GM23338 (cell line): ENCODE measurements at regions not wholly inside any gene's neighbourhood (a gene's known extent, or its start where the extent isn't known, plus 50 kb on each side); places are given as distances from the start of the nearest gene placed in this dataset.

Experiments used
- ATAC-seq: fragments of 200-7000 bp; cut with Tn5 transposase; 3 replicates; pipeline ENCODE4 v1.9.1; 2020
- DNase-seq: peaks from one replicate; pipeline ENCODE4 v3.0.0-alpha.2; 2015; ENCODE audit warnings: low spot score
- H2AFZ ChIP-seq: fragments of 200-600 bp; sonication (generic); 2 replicates; pipeline ENCODE4 v1.8.0; 2016; ENCODE audit warnings: antibody characterized with exemption, mild to moderate bottlenecking, moderate library complexity
- H3F3A ChIP-seq: fragments of 200-600 bp; sonication (generic); replicated peaks from 2 replicates; pipeline ENCODE4 v1.8.0; 2017; ENCODE audit warnings: antibody characterized with exemption, mixed run types, low read depth
- H3K27ac ChIP-seq: fragments of 200-600 bp; sonication (generic); 2 replicates; pipeline ENCODE4 v1.6.1; 2016; ENCODE audit warnings: low read depth
- H3K27me3 ChIP-seq: fragments of 200-600 bp; sonication (generic); 2 replicates; pipeline ENCODE4 v1.8.0; 2016; ENCODE audit warnings: mild to moderate bottlenecking, mixed run types, moderate library complexity; ENCODE audit not compliant: insufficient read depth
- H3K36me3 ChIP-seq: fragments of 200-600 bp; sonication (generic); 2 replicates; pipeline ENCODE4 v1.8.0; 2016; ENCODE audit warnings: mild to moderate bottlenecking; ENCODE audit not compliant: insufficient read depth
- H3K4me1 ChIP-seq: fragments of 200-600 bp; sonication (generic); 2 replicates; pipeline ENCODE4 v1.8.0; 2016; ENCODE audit warnings: mild to moderate bottlenecking, moderate library complexity; ENCODE audit not compliant: insufficient read depth
- H3K4me2 ChIP-seq: fragments of 200-600 bp; sonication (generic); 2 replicates; pipeline ENCODE4 v1.7.1; 2017; ENCODE audit warnings: mixed run types
- H3K4me3 ChIP-seq: fragments of 200-600 bp; sonication (generic); 2 replicates; pipeline ENCODE4 v1.6.1; 2016; ENCODE audit warnings: mixed run types
- H3K79me2 ChIP-seq: fragments of 200-600 bp; sonication (generic); replicated peaks from 2 replicates; pipeline ENCODE4 v1.8.0; 2017; ENCODE audit warnings: mild to moderate bottlenecking; ENCODE audit not compliant: insufficient read depth
- H3K9me2 ChIP-seq: fragments of 200-600 bp; sonication (generic); 2 replicates; pipeline ENCODE4 v1.8.0; 2017; ENCODE audit not compliant: insufficient read depth
- H4K20me1 ChIP-seq: fragments of 200-600 bp; sonication (generic); replicated peaks from 2 replicates; pipeline ENCODE4 v1.8.0; 2017; ENCODE audit warnings: mild to moderate bottlenecking; ENCODE audit not compliant: insufficient read depth
- H3K27ac Mint-ChIP-seq: 2 replicates; pipeline ENCODE4 v1.8.0; 2020; ENCODE audit warnings: inconsistent platforms, mild to moderate bottlenecking, moderate library complexity, mixed read lengths
- H3K27me3 Mint-ChIP-seq: 3 replicates; pipeline ENCODE4 v1.8.0; 2022; ENCODE audit warnings: low read depth, mild to moderate bottlenecking, moderate library complexity, mixed read lengths, inconsistent platforms; ENCODE audit not compliant: insufficient read depth, poor library complexity
- H3K36me3 Mint-ChIP-seq: 3 replicates; pipeline ENCODE4 v1.8.0; 2021; ENCODE audit warnings: low read depth, mild to moderate bottlenecking, inconsistent platforms, moderate library complexity, mixed read lengths
- H3K4me1 Mint-ChIP-seq: 3 replicates; pipeline ENCODE4 v1.8.0; 2020; ENCODE audit warnings: mild to moderate bottlenecking, inconsistent platforms, mixed read lengths
- H3K4me3 Mint-ChIP-seq: 3 replicates; pipeline ENCODE4 v1.8.0; 2021; ENCODE audit warnings: moderate library complexity, mild to moderate bottlenecking, inconsistent platforms, mixed read lengths
- H3K9me3 Mint-ChIP-seq: 3 replicates; pipeline ENCODE4 v1.8.0; 2020; ENCODE audit warnings: moderate library complexity, mild to moderate bottlenecking, inconsistent platforms, mixed read lengths
- ETS1 ChIP-seq: IDR thresholded peaks from 2 replicates; pipeline ENCODE4 v1.6.1; 2016; ENCODE audit warnings: antibody characterized with exemption
- EZH2 ChIP-seq: fragments of 200-600 bp; sonication (generic); IDR thresholded peaks from one replicate; pipeline ENCODE4 v1.8.0; 2017; ENCODE audit warnings: antibody characterized with exemption, mild to moderate bottlenecking, low read depth; ENCODE audit not compliant: unreplicated experiment
- EZH2phosphoT487 ChIP-seq: fragments of 200-600 bp; sonication (generic); IDR thresholded peaks from one replicate; pipeline ENCODE4 v1.8.1; 2018; ENCODE audit warnings: antibody characterized with exemption; ENCODE audit not compliant: unreplicated experiment
- JUNB ChIP-seq: IDR thresholded peaks from one replicate; pipeline ENCODE4 v1.6.1; 2016; ENCODE audit warnings: antibody characterized with exemption; ENCODE audit not compliant: unreplicated experiment
- NANOG ChIP-seq: IDR thresholded peaks from 2 replicates; pipeline ENCODE4 v1.6.1; 2016; ENCODE audit warnings: antibody characterized with exemption, borderline replicate concordance
- REST ChIP-seq: IDR thresholded peaks from one replicate; pipeline ENCODE4 v1.6.1; 2018; ENCODE audit warnings: antibody characterized with exemption; ENCODE audit not compliant: unreplicated experiment
- ZNF114 ChIP-seq: fragments of 250-450 bp; sonication (Bioruptor Pico); IDR thresholded peaks from 2 replicates; pipeline ENCODE4 v1.5.0; 2020; ENCODE audit warnings: mild to moderate bottlenecking, moderate library complexity
- ZNF331 ChIP-seq: fragments of 250-450 bp; sonication (Bioruptor Pico); IDR thresholded peaks from 2 replicates; pipeline ENCODE4 v1.5.0; 2020; ENCODE audit warnings: low read depth, mild to moderate bottlenecking, moderate library complexity
- ZNF462 ChIP-seq: fragments of 250-450 bp; sonication (Bioruptor Pico); IDR thresholded peaks from 2 replicates; pipeline ENCODE4 v1.5.0; 2020; ENCODE audit warnings: mild to moderate bottlenecking, moderate library complexity

- DNase-seq (no peak), ATAC-seq (no peak)
- Histone ChIP-seq H3K27me3 (no peaks in the 10 kb centered on the region), H3K36me3 (no peaks in the 10 kb centered on the region), H3K79me2 (no peaks in the 10 kb centered on the region), H3K9me2 (no peaks in the 10 kb centered on the region; the same call in 1 of the 2 replicates), H4K20me1 (no peaks in the 10 kb centered on the region; the same call in 1 of the 2 replicates), H2AFZ (no peak overlapping the region), H3K27ac (no peak overlapping the region), H3K4me1 (peaks cover 4% of the 10 kb centered on the region; the same call in 1 of the 2 replicates), H3K4me3 (no peak overlapping the region), H3F3A (no peaks in the 10 kb centered on the region), H3K4me2 (no peak overlapping the region)
- TF ChIP-seq REST (no peak), ETS1 (no peak), EZH2phosphoT487 (no peak), NANOG (no peak), JUNB (no peak), ZNF462 (CRISPR knock-in tag) (no peak), ZNF331 (CRISPR knock-in tag) (no peak), ZNF114 (no peak), EZH2 (no peak)
- no peaks in the 10 kb centered on the region for H3K36me3 Mint-ChIP-seq
- no peak overlapping the region for H3K4me3 Mint-ChIP-seq
- no peaks in the 10 kb centered on the region for H3K9me3 Mint-ChIP-seq
- no peaks in the 10 kb centered on the region for H3K27me3 Mint-ChIP-seq
- H3K4me1 Mint-ChIP-seq: peaks cover 10% of the 10 kb centered on the region; the same call in 2 of the 3 replicates
- H3K27ac Mint-ChIP-seq: no peak overlapping the region
Observed at GRCh38 chr3:107942951-107943749, 147.7 kb downstream of the CD47 start.
